ENCODE measurements at regions not wholly inside any gene's neighbourhood (a gene's known extent, or its start where the extent isn't known, plus 50 kb on each side); places are given as distances from the start of the nearest gene placed in this dataset.

- WGBS, 2 donors = 84 to 91% methylated on average over 1 of the region's 1 CpG
Observed at GRCh38 chr14:85273952-85274351, 256.0 kb upstream of the FLRT2 start.

GRCh38 chr14:85276161-85276978 is 253.6 kb upstream of the FLRT2 start:
- no peaks in the 10 kb centered on the region for H3K4me1 ChIP-seq (ENCODE audit: control insufficient read depth in 1 of 2, insufficient read depth in 2 of 2, low read length in 2 of 2)
- no peaks in the 10 kb centered on the region for H3K9me3 ChIP-seq (ENCODE audit: control insufficient read depth, low read length)
- H3K4me3 ChIP-seq (ENCODE audit: low read length in 2 of 2) = no peak overlapping the region
- H3K27me3 ChIP-seq (ENCODE audit: control insufficient read depth in 1 of 2, insufficient read depth in 2 of 2, low read length in 1 of 2) = no peaks in the 10 kb centered on the region
- H3K27ac ChIP-seq (ENCODE audit: low read depth in 1 of 2, low read length in 2 of 2) = no peak overlapping the region
- H3K36me3 ChIP-seq (ENCODE audit: control insufficient read depth in 1 of 2, insufficient read depth in 2 of 2, low read length in 1 of 2) = no peaks in the 10 kb centered on the region
- WGBS, 2 donors = 54 to 55% methylated on average over 5 of the region's 5 CpGs
- DNase-seq (no peak), ATAC-seq (ENCODE audit: low FRiP score) (no peak)
- intact Hi-C loops (cut with DNase I) = no loop called here

More at GRCh38 chr14:85273952-85274351, 256.0 kb upstream of the FLRT2 start:
- no peaks in the 10 kb centered on the region for H3K27me3 ChIP-seq (ENCODE audit: control insufficient read depth in 1 of 2, insufficient read depth in 2 of 2, low read length in 1 of 2)
- intact Hi-C loops (cut with DNase I) = no loop called here
- no peak overlapping the region for H3K27ac ChIP-seq (ENCODE audit: low read depth in 1 of 2, low read length in 2 of 2)
- DNase-seq (no peak), ATAC-seq (ENCODE audit: low FRiP score) (no peak)
- no peak overlapping the region for H3K4me3 ChIP-seq (ENCODE audit: low read length in 2 of 2)
- no peaks in the 10 kb centered on the region for H3K4me1 ChIP-seq (ENCODE audit: control insufficient read depth in 1 of 2, insufficient read depth in 2 of 2, low read length in 2 of 2)
- H3K9me3 ChIP-seq (ENCODE audit: control insufficient read depth, low read length) = no peaks in the 10 kb centered on the region
- no peaks in the 10 kb centered on the region for H3K36me3 ChIP-seq (ENCODE audit: control insufficient read depth in 1 of 2, insufficient read depth in 2 of 2, low read length in 1 of 2)

GRCh38 chr14:85276979-85277228 is 253.0 kb upstream of the FLRT2 start:
- Histone ChIP-seq H3K4me3 (ENCODE audit: low read length in 2 of 2) (no peak overlapping the region), H3K36me3 (ENCODE audit: control insufficient read depth in 1 of 2, insufficient read depth in 2 of 2, low read length in 1 of 2) (no peaks in the 10 kb centered on the region), H3K9me3 (ENCODE audit: control insufficient read depth, low read length) (no peaks in the 10 kb centered on the region), H3K27ac (ENCODE audit: low read depth in 1 of 2, low read length in 2 of 2) (no peak overlapping the region), H3K4me1 (ENCODE audit: control insufficient read depth in 1 of 2, insufficient read depth in 2 of 2, low read length in 2 of 2) (no peaks in the 10 kb centered on the region), H3K27me3 (ENCODE audit: control insufficient read depth in 1 of 2, insufficient read depth in 2 of 2, low read length in 1 of 2) (no peaks in the 10 kb centered on the region)
- no peak for ATAC-seq (ENCODE audit: low FRiP score)
- intact Hi-C loops (cut with DNase I) = no loop called here
- no peak for DNase-seq
- 20 to 21% methylated on average over 2 of the region's 2 CpGs for WGBS, 2 donors

GRCh38 chr14:85279407-85279806 is 250.5 kb upstream of the FLRT2 start:
- Histone ChIP-seq H3K27me3 (ENCODE audit: control insufficient read depth in 1 of 2, insufficient read depth in 2 of 2, low read length in 1 of 2) (no peaks in the 10 kb centered on the region), H3K9me3 (ENCODE audit: control insufficient read depth, low read length) (no peaks in the 10 kb centered on the region), H3K4me1 (ENCODE audit: control insufficient read depth in 1 of 2, insufficient read depth in 2 of 2, low read length in 2 of 2) (no peaks in the 10 kb centered on the region), H3K27ac (ENCODE audit: low read depth in 1 of 2, low read length in 2 of 2) (no peak overlapping the region), H3K36me3 (ENCODE audit: control insufficient read depth in 1 of 2, insufficient read depth in 2 of 2, low read length in 1 of 2) (no peaks in the 10 kb centered on the region), H3K4me3 (ENCODE audit: low read length in 2 of 2) (no peak overlapping the region)
- intact Hi-C loops (cut with DNase I) = no loop called here
- 94 to 100% methylated on average over 1 of the region's 1 CpG for WGBS, 2 donors
- no peak for ATAC-seq (ENCODE audit: low FRiP score)
- DNase-seq = no peak

GRCh38 chr14:85280074-85280473 is 249.9 kb upstream of the FLRT2 start:
- DNase-seq = no peak
- no peaks in the 10 kb centered on the region for H3K36me3 ChIP-seq (ENCODE audit: control insufficient read depth in 1 of 2, insufficient read depth in 2 of 2, low read length in 1 of 2)
- no peaks in the 10 kb centered on the region for H3K9me3 ChIP-seq (ENCODE audit: control insufficient read depth, low read length)
- ATAC-seq (ENCODE audit: low FRiP score) = no peak
- H3K27ac ChIP-seq (ENCODE audit: low read depth in 1 of 2, low read length in 2 of 2) = no peak overlapping the region
- no peak overlapping the region for H3K4me3 ChIP-seq (ENCODE audit: low read length in 2 of 2)
- no peaks in the 10 kb centered on the region for H3K4me1 ChIP-seq (ENCODE audit: control insufficient read depth in 1 of 2, insufficient read depth in 2 of 2, low read length in 2 of 2)
- H3K27me3 ChIP-seq (ENCODE audit: control insufficient read depth in 1 of 2, insufficient read depth in 2 of 2, low read length in 1 of 2) = no peaks in the 10 kb centered on the region
- intact Hi-C loops (cut with DNase I) = no loop called here
- 84 to 94% methylated on average over 2 of the region's 2 CpGs for WGBS, 2 donors

GRCh38 chr14:85281921-85282320 is 248.0 kb upstream of the FLRT2 start:
- Histone ChIP-seq H3K27ac (ENCODE audit: low read depth in 1 of 2, low read length in 2 of 2) (no peak overlapping the region), H3K27me3 (ENCODE audit: control insufficient read depth in 1 of 2, insufficient read depth in 2 of 2, low read length in 1 of 2) (no peaks in the 10 kb centered on the region), H3K9me3 (ENCODE audit: control insufficient read depth, low read length) (no peaks in the 10 kb centered on the region), H3K4me3 (ENCODE audit: low read length in 2 of 2) (no peak overlapping the region), H3K36me3 (ENCODE audit: control insufficient read depth in 1 of 2, insufficient read depth in 2 of 2, low read length in 1 of 2) (no peaks in the 10 kb centered on the region), H3K4me1 (ENCODE audit: control insufficient read depth in 1 of 2, insufficient read depth in 2 of 2, low read length in 2 of 2) (no peaks in the 10 kb centered on the region)
- WGBS, 2 donors = 93 to 95% methylated on average over 3 of the region's 3 CpGs
- DNase-seq = no peak
- intact Hi-C loops (cut with DNase I) = no loop called here
- ATAC-seq (ENCODE audit: low FRiP score) = no peak

- DNase-seq (no peak), ATAC-seq (ENCODE audit: low FRiP score) (no peak)
- Histone ChIP-seq H3K27me3 (ENCODE audit: control insufficient read depth in 1 of 2, insufficient read depth in 2 of 2, low read length in 1 of 2) (no peaks in the 10 kb centered on the region), H3K4me1 (ENCODE audit: control insufficient read depth in 1 of 2, insufficient read depth in 2 of 2, low read length in 2 of 2) (no peaks in the 10 kb centered on the region), H3K9me3 (ENCODE audit: control insufficient read depth, low read length) (no peaks in the 10 kb centered on the region), H3K27ac (ENCODE audit: low read depth in 1 of 2, low read length in 2 of 2) (no peak overlapping the region), H3K36me3 (ENCODE audit: control insufficient read depth in 1 of 2, insufficient read depth in 2 of 2, low read length in 1 of 2) (no peaks in the 10 kb centered on the region), H3K4me3 (ENCODE audit: low read length in 2 of 2) (no peak overlapping the region)
- WGBS, 2 donors = 97% methylated on average over 3 of the region's 3 CpGs
- intact Hi-C loops (cut with DNase I) = no loop called here
Observed at GRCh38 chr14:85288041-85288440, 241.9 kb upstream of the FLRT2 start.

GRCh38 chr14:85291731-85292130 is 238.2 kb upstream of the FLRT2 start:
- WGBS, 2 donors = 85 to 89% methylated on average over 3 of the region's 3 CpGs
- ATAC-seq (ENCODE audit: low FRiP score) = no peak
- DNase-seq = no peak
- Histone ChIP-seq H3K27me3 (ENCODE audit: control insufficient read depth in 1 of 2, insufficient read depth in 2 of 2, low read length in 1 of 2) (no peaks in the 10 kb centered on the region), H3K9me3 (ENCODE audit: control insufficient read depth, low read length) (no peaks in the 10 kb centered on the region), H3K4me1 (ENCODE audit: control insufficient read depth in 1 of 2, insufficient read depth in 2 of 2, low read length in 2 of 2) (no peaks in the 10 kb centered on the region), H3K36me3 (ENCODE audit: control insufficient read depth in 1 of 2, insufficient read depth in 2 of 2, low read length in 1 of 2) (no peaks in the 10 kb centered on the region), H3K27ac (ENCODE audit: low read depth in 1 of 2, low read length in 2 of 2) (no peak overlapping the region), H3K4me3 (ENCODE audit: low read length in 2 of 2) (no peak overlapping the region)
- intact Hi-C loops (cut with DNase I) = no loop called here

GRCh38 chr14:85293612-85294234 is 236.2 kb upstream of the FLRT2 start:
- Histone ChIP-seq H3K27me3 (ENCODE audit: control insufficient read depth in 1 of 2, insufficient read depth in 2 of 2, low read length in 1 of 2) (no peaks in the 10 kb centered on the region), H3K9me3 (ENCODE audit: control insufficient read depth, low read length) (no peaks in the 10 kb centered on the region), H3K27ac (ENCODE audit: low read depth in 1 of 2, low read length in 2 of 2) (no peak overlapping the region), H3K4me1 (ENCODE audit: control insufficient read depth in 1 of 2, insufficient read depth in 2 of 2, low read length in 2 of 2) (no peaks in the 10 kb centered on the region), H3K4me3 (ENCODE audit: low read length in 2 of 2) (no peak overlapping the region), H3K36me3 (ENCODE audit: control insufficient read depth in 1 of 2, insufficient read depth in 2 of 2, low read length in 1 of 2) (no peaks in the 10 kb centered on the region)
- no peak for ATAC-seq (ENCODE audit: low FRiP score)
- DNase-seq = no peak
- intact Hi-C loops (cut with DNase I) = no loop called here
- 86 to 88% methylated on average over 6 of the region's 6 CpGs for WGBS, 2 donors

Data from aorta (tissue), 5 donors.